K562 (cell line): ENCODE measurements at regions not wholly inside any gene's neighbourhood (a gene's known extent, or its start where the extent isn't known, plus 50 kb on each side); places are given as distances from the start of the nearest gene placed in this dataset.
A peak's percentile ranks its signal among the peaks of the same experiment; 100 is the strongest.

Experiments
- ATAC-seq: fragments of 200-7000 bp; cut with Tn5 transposase; 3 replicates; pipeline ENCODE4 v1.9.1; 2020; ENCODE audit warnings: moderate library complexity
- BruUV-seq: library from RNA; stranded (reverse); fragments of 400-500 nt; replicated peaks from 2 replicates; lab custom pipeline; 2021; lab: Mats Ljungman, UMichigan
- CTCF ChIA-PET: fragments of 300-600 bp; formaldehyde crosslinking; extraction: SDS; loops from one replicate; lab custom pipeline; 2021; ENCODE audit warnings: low intra/inter-chr PET ratio; lab: Yijun Ruan, JAX
- POLR2A ChIA-PET: fragments of 300-600, 350-650 bp; sonication (Branson Sonifier 250); formaldehyde crosslinking; extraction: SDS; loops from one replicate; lab custom pipeline; 2021; ENCODE audit warnings: antibody characterized with exemption, inconsistent platforms; lab: Yijun Ruan, JAX
- DNase-seq, 4 experiments: peaks; one replicate each; pipeline versions ENCODE4 v3.0.0 to v3.0.0-alpha.2; 2011 to 2018; ENCODE audit warnings: low spot score in 3 of 4, mixed read lengths in 3 of 4; ENCODE audit errors: extremely low read depth in 1 of 4
- FAIRE-seq: peaks from 2 replicates; lab custom pipeline; 2011; peaks lifted over from hg19 to GRCh38; lab: Jason Lieb, UNC
- H2AFZ ChIP-seq: 2 replicates; pipeline ENCODE4 v1.6.0; 2011; ENCODE audit warnings: low read depth, low read length, control low read depth, inconsistent platforms
- H3K27ac ChIP-seq: fragments of 200-600 bp; 3 replicates; pipeline ENCODE4 v1.8.0; 2011; ENCODE audit warnings: low read depth, mild to moderate bottlenecking, control low read depth, inconsistent platforms, low read length, moderate library complexity, mixed read lengths; ENCODE audit errors: extremely low read depth
- H3K27me3 ChIP-seq, 2 experiments: fragments of 300-600 bp in 1 of 2; 2 replicates in 1 of 2; 3 replicates in 1 of 2; pipeline versions ENCODE4 v1.6.0 to v1.8.0; 2011; ENCODE audit warnings: inconsistent platforms in 2 of 2, low read length in 2 of 2, mild to moderate bottlenecking in 1 of 2, mixed read lengths in 1 of 2, moderate library complexity in 1 of 2; ENCODE audit not compliant: control insufficient read depth in 2 of 2, insufficient read depth in 2 of 2
- H3K36me3 ChIP-seq: fragments of 300-600 bp; 3 replicates; pipeline ENCODE4 v1.8.0; 2011; ENCODE audit warnings: mild to moderate bottlenecking, low read length, inconsistent platforms; ENCODE audit not compliant: control insufficient read depth, insufficient read depth
- H3K4me1 ChIP-seq, 2 experiments: fragments of 200-600 bp in 1 of 2; replicated peaks in 1 of 2; 2 replicates in 1 of 2; 3 replicates in 1 of 2; pipeline versions ENCODE4 v1.5.1 to v1.8.0; 2011; ENCODE audit warnings: inconsistent platforms in 2 of 2, low read length in 2 of 2, mild to moderate bottlenecking in 1 of 2, mixed read lengths in 1 of 2, moderate library complexity in 1 of 2; ENCODE audit not compliant: control insufficient read depth in 2 of 2, insufficient read depth in 2 of 2
- H3K4me2 ChIP-seq: 2 replicates; pipeline ENCODE4 v1.6.1; 2011; ENCODE audit warnings: low read length, control low read depth, inconsistent platforms, mixed read lengths; ENCODE audit not compliant: insufficient read depth
- H3K4me3 ChIP-seq: fragments of 200-600 bp; sonication (generic), shearing (Covaris generic); 2 replicates; pipeline ENCODE4 v1.5.1; 2016; ENCODE audit warnings: control low read depth, inconsistent platforms
- H3K79me2 ChIP-seq: fragments of 200-600 bp; 3 replicates; pipeline ENCODE4 v1.8.0; 2011; ENCODE audit warnings: low read length, inconsistent platforms; ENCODE audit not compliant: control insufficient read depth, insufficient read depth
- H3K9ac ChIP-seq, 2 experiments: 2 replicates each; pipeline versions ENCODE4 v1.6.0 to v1.6.1; 2011; ENCODE audit warnings: low read depth in 2 of 2, low read length in 2 of 2, control low read depth in 1 of 2, inconsistent platforms in 1 of 2, mild to moderate bottlenecking in 1 of 2, mixed read lengths in 1 of 2; ENCODE audit not compliant: insufficient read depth in 1 of 2
- H3K9me1 ChIP-seq: one replicate; pipeline ENCODE4 v1.6.0; 2011; ENCODE audit warnings: inconsistent platforms, mild to moderate bottlenecking, low read length, moderate library complexity; ENCODE audit not compliant: control insufficient read depth, insufficient read depth
- H3K9me3 ChIP-seq: replicated peaks from 2 replicates; pipeline ENCODE4 v1.5.1; 2011; ENCODE audit warnings: low read depth, low read length, inconsistent platforms; ENCODE audit not compliant: control insufficient read depth, insufficient read depth
- H4K20me1 ChIP-seq: replicated peaks from 2 replicates; pipeline ENCODE4 v1.6.1; 2011; ENCODE audit warnings: low read length, inconsistent platforms, mixed read lengths; ENCODE audit not compliant: control insufficient read depth, insufficient read depth
- EGR1 ChIP-seq: fragments of 450-650 bp; conservative IDR thresholded peaks from 2 replicates; pipeline ENCODE4 v1.6.1; 2017; ENCODE audit warnings: mild to moderate bottlenecking
- MAFF ChIP-seq: IDR thresholded peaks from 2 replicates; pipeline ENCODE4 v1.6.1; 2012; ENCODE audit warnings: low read length, improper control_type of control experiment
- MAFK ChIP-seq: IDR thresholded peaks from 2 replicates; pipeline ENCODE4 v1.6.1; 2011; ENCODE audit warnings: low read length, improper control_type of control experiment
- NUFIP1 ChIP-seq: fragments of 450-650 bp; IDR thresholded peaks from 2 replicates; pipeline ENCODE4 v1.6.1; 2018; ENCODE audit not compliant: partially characterized antibody
- POLR2H ChIP-seq: IDR thresholded peaks from 2 replicates; pipeline ENCODE4 v1.6.1; 2016; ENCODE audit warnings: missing genetic modification characterization, low read depth, mild to moderate bottlenecking, control low read depth, missing compliant biosample characterization, moderate library complexity
- SRSF1 ChIP-seq: fragments of 200-400 bp; formaldehyde crosslinking; IDR thresholded peaks from 2 replicates; pipeline ENCODE4 v1.6.1; 2017; ENCODE audit warnings: mild to moderate bottlenecking, low read depth, low read length, moderate library complexity
- STAG1 ChIP-seq: sonication (generic); formaldehyde crosslinking; IDR thresholded peaks from 2 replicates; pipeline ENCODE4 v1.5.0; 2020; ENCODE audit warnings: missing genetic modification reagents, borderline replicate concordance
- TAF7 ChIP-seq: fragments of 450-650 bp; IDR thresholded peaks from 2 replicates; pipeline ENCODE4 v1.6.1; 2016; ENCODE audit warnings: missing genetic modification characterization, missing compliant biosample characterization
- TRIM28 ChIP-seq: fragments of 450-650 bp; IDR thresholded peaks from 2 replicates; pipeline ENCODE4 v1.6.1; 2017
- ZNF140 ChIP-seq: fragments of 250-450 bp; sonication (Bioruptor Pico); IDR thresholded peaks from 2 replicates; pipeline ENCODE4 v1.8.0; 2021; ENCODE audit warnings: moderate library complexity, mild to moderate bottlenecking, inconsistent platforms
- ZNF3 ChIP-seq: fragments of 250-450 bp; sonication (Bioruptor Pico); IDR thresholded peaks from 2 replicates; pipeline ENCODE4 v1.5.0; 2021; ENCODE audit warnings: mild to moderate bottlenecking, moderate library complexity
- ZNF316 ChIP-seq: fragments of 450-650 bp; IDR thresholded peaks from 2 replicates; pipeline ENCODE4 v1.6.1; 2016
- ZNF436 ChIP-seq: fragments of 250-450, 450-650 bp; sonication (Bioruptor Pico); formaldehyde crosslinking; IDR thresholded peaks from 2 replicates; pipeline ENCODE4 v1.7.0; 2020; ENCODE audit warnings: mild to moderate bottlenecking
- ZNF592 ChIP-seq: fragments of 450-650 bp; IDR thresholded peaks from 2 replicates; pipeline ENCODE4 v1.6.1; 2017; ENCODE audit warnings: antibody characterized with exemption, mild to moderate bottlenecking
- ZSCAN32 ChIP-seq: fragments of 450-650 bp; formaldehyde crosslinking; IDR thresholded peaks from 2 replicates; pipeline ENCODE4 v1.4.0; 2020; ENCODE audit warnings: mild to moderate bottlenecking, moderate library complexity
- WGBS: fragments of 100-300 bp; shearing (Covaris generic); methylation state at CpG from one replicate; pipeline ENCODE4 v1.1.6; 2016; ENCODE audit warnings: low coverage, mixed read lengths; ENCODE audit not compliant: insufficient coverage; ENCODE audit errors: missing lambda C conversion rate; 5-methylcytosine and 5-hydroxymethylcytosine counted together
- in situ Hi-C: fragments of 300-500 bp; cut with MboI; formaldehyde crosslinking; loops from 4 replicates; pipeline ENCODE4 v1.15.0; 2018; ENCODE audit warnings: inconsistent platforms, mixed read lengths
- intact Hi-C: fragments of 100-400 bp; cut with micrococcal nuclease; formaldehyde crosslinking; loops from 2 replicates; pipeline ENCODE4 v1.14.2; 2022

DNA sequence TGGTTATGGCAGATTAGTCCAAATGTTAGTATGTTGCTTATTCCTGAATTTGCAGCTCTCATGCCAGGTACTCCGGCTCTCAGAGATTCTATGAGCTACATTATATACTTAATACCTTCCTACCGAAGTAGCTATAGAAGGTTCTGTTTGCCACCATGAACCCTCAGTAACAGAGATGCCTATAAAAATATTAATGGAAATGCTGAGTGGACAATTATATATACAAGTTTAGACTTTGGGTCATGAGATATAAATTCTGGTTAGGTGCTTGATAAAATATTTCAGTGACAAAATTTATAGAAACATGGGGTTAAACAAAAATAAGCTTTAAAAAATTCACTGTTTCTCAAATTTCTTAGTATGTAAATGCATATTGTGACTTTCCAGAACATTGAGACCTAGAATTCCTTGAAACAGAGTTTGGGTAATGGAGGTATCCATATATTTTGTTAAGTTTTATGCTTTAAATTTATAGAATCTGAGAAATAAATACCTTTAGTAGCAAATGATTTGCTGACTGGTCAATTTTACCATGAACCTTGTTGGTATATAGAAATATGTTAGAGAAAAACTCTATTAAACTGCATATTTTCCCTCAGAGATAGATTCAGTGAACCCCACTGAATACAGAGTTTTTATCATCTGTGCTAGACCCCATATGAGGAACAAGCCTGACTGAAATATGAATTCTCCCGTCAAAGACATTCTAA is 533.5 kb downstream of the SH2D4B start:
- peaks cover 4% of the 10 kb centered on the region; the same call in 1 of the 2 replicates for H3K9me3 ChIP-seq
- ChIA-PET POLR2A (interaction anchor here (0.6 kb wide), 1 partner anchor 62 kb away, joined by 4 read pairs; no protein-coding TSS in a partner anchor), CTCF (no interaction called here)
- 0% methylated on average over 3 of the region's 3 CpGs for WGBS
- H3K27ac ChIP-seq: no peak overlapping the region
- H3K9ac ChIP-seq: no peak overlapping the region
- in situ Hi-C loops (no loop called here), intact Hi-C loops (no loop called here)
- H3K27me3 ChIP-seq: no peaks in the 10 kb centered on the region
- no peak overlapping the region for H3K4me2 ChIP-seq
- no peaks in the 10 kb centered on the region for H4K20me1 ChIP-seq
- H3K79me2 ChIP-seq: no peaks in the 10 kb centered on the region
- H3K4me1 ChIP-seq: no peaks in the 10 kb centered on the region
- H3K4me3 ChIP-seq: no peak overlapping the region
- H3K9me1 ChIP-seq: no peaks in the 10 kb centered on the region
- BruUV-seq: no TSS peak
- no peak for ATAC-seq
- no peak for DNase-seq
- FAIRE-seq: no peak
- H3K36me3 ChIP-seq: no peaks in the 10 kb centered on the region
- H2AFZ ChIP-seq: no peak overlapping the region
- peak; percentile 61; the same call in 1 of the 2 replicates for TF ChIP-seq ZNF316
- no peak for TF ChIP-seq POLR2H
- no peak for TF ChIP-seq ZSCAN32
- peak; percentile 42; the same call in 1 of the 2 replicates for TF ChIP-seq MAFF
- TF ChIP-seq MAFK: peak; percentile 46
- no peak for TF ChIP-seq ZNF592
- TF ChIP-seq ZNF3 (CRISPR knock-in tag): no peak
- no peak for TF ChIP-seq ZNF436
- no peak for TF ChIP-seq EGR1
- TF ChIP-seq TRIM28: no peak
- no peak for TF ChIP-seq SRSF1
- no peak for TF ChIP-seq ZNF140 (CRISPR knock-in tag)
- TF ChIP-seq STAG1 (CRISPR knock-in tag): no peak
- TF ChIP-seq NUFIP1: no peak
- TF ChIP-seq TAF7 (tag): no peak
